ENCODE measurements at regions not wholly inside any gene's neighbourhood (a gene's known extent, or its start where the extent isn't known, plus 50 kb on each side); places are given as distances from the start of the nearest gene placed in this dataset.
"Not testable (repeated sequence)": the region's sequence is repeated elsewhere in the genome, so short reads cannot be mapped to it uniquely, and the experiment has no call there.

- H4K8ac ChIP-seq (ENCODE audit: low read depth in 2 of 2, low read length in 2 of 2); H2AFZ ChIP-seq (replicated peaks; ENCODE audit: low read length, poor library complexity); H3K4me1 ChIP-seq (ENCODE audit: control insufficient read depth, insufficient read depth, low read length); H3K36me3 ChIP-seq (ENCODE audit: control insufficient read depth, insufficient read depth, low read length); H3K4ac ChIP-seq (ENCODE audit: low read depth, low read length); H4K91ac ChIP-seq (ENCODE audit: insufficient read depth, low read depth, low read length); BruUV-seq (replicated peaks); H3K4me3 ChIP-seq (ENCODE audit: insufficient read depth, low read depth, low read length); H3K23ac ChIP-seq (ENCODE audit: low read depth, low read length); H3K4me2 ChIP-seq (ENCODE audit: low read depth, low read length); in situ Hi-C loops (cut with MboI; ENCODE audit: low sequenced_read_pairs); H3K27ac ChIP-seq (ENCODE audit: insufficient read depth, low read length); H3K18ac ChIP-seq (ENCODE audit: low read depth, low read length); dilution Hi-C loops (cut with HindIII; ENCODE audit: low sequenced_read_pairs, unreplicated experiment); H4K20me1 ChIP-seq (ENCODE audit: insufficient read depth, low read length); H3K9me3 ChIP-seq (ENCODE audit: control insufficient read depth, insufficient read depth, low read length); H2BK15ac ChIP-seq (ENCODE audit: low read depth, low read length); intact Hi-C loops (cut with micrococcal nuclease); H2AK9ac ChIP-seq (replicated peaks; ENCODE audit: low read depth, low read length, poor library complexity); H3K14ac ChIP-seq (replicated peaks; ENCODE audit: low read depth, low read length); H2AK5ac ChIP-seq (ENCODE audit: low read depth, low read length); ATAC-seq (ENCODE audit: low read depth); H4K5ac ChIP-seq (ENCODE audit: low read depth, low read length); H2BK120ac ChIP-seq (ENCODE audit: low read depth, low read length); H3K9me1 ChIP-seq (ENCODE audit: insufficient read depth, low read length); H3K79me1 ChIP-seq (ENCODE audit: low read depth in 1 of 2, low read length in 2 of 2); CTCF ChIA-PET; H3K27me3 ChIP-seq (ENCODE audit: control insufficient read depth, insufficient read depth, low read length); H2BK5ac ChIP-seq (ENCODE audit: low read depth, low read length, poor library complexity, severe bottlenecking); DNase-seq; H3K9ac ChIP-seq (ENCODE audit: low read depth, low read length); H2BK20ac ChIP-seq (ENCODE audit: low read depth, low read length); POLR2A ChIA-PET (ENCODE audit: unreplicated experiment); H3K56ac ChIP-seq (ENCODE audit: extremely low read depth, insufficient read depth, low read length): not testable (repeated sequence)
- WGBS, 2 experiments (ENCODE audit: extremely low coverage in 2 of 2, insufficient read length in 1 of 2): no CpG with 5 or more reads among the region's 10 CpGs
Observed at GRCh38 chr5:24017710-24018109, 510.3 kb downstream of the PRDM9 start.

All from IMR-90 (cell line).